ENCODE measurements at regions not wholly inside any gene's neighbourhood (a gene's known extent, or its start where the extent isn't known, plus 50 kb on each side); places are given as distances from the start of the nearest gene placed in this dataset.

GRCh38 chr13:44079413-44080205 lies 199.9 kb downstream of the LACC1 start:
- Histone ChIP-seq H3K4me1 (peaks cover 0 to 10% of the 10 kb centered on the region in 2 donors), H3K36me3 (no peaks in the 10 kb centered on the region), H3K4me3 (no peak overlapping the region), H3K27ac (no peak overlapping the region), H3K27me3 (no peaks in the 10 kb centered on the region), H3K9me3 (no peaks in the 10 kb centered on the region)
- TF ChIP-seq POLR2A (IDR thresholded peaks at IDR 0.05) = no peak
- TF ChIP-seq, protein P1, sequence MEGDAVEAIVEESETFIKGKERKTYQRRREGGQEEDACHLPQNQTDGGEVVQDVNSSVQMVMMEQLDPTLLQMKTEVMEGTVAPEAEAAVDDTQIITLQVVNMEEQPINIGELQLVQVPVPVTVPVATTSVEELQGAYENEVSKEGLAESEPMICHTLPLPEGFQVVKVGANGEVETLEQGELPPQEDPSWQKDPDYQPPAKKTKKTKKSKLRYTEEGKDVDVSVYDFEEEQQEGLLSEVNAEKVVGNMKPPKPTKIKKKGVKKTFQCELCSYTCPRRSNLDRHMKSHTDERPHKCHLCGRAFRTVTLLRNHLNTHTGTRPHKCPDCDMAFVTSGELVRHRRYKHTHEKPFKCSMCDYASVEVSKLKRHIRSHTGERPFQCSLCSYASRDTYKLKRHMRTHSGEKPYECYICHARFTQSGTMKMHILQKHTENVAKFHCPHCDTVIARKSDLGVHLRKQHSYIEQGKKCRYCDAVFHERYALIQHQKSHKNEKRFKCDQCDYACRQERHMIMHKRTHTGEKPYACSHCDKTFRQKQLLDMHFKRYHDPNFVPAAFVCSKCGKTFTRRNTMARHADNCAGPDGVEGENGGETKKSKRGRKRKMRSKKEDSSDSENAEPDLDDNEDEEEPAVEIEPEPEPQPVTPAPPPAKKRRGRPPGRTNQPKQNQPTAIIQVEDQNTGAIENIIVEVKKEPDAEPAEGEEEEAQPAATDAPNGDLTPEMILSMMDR (IDR thresholded peaks at IDR 0.05 in 4 of 5, conservative IDR thresholded peaks at IDR 0.05 in 1 of 5) = no peak
- no peak for ATAC-seq
- in situ Hi-C loops (cut with MboI; ENCODE audit: low sequenced_read_pairs in 4 of 4) (no loop called here), intact Hi-C loops (cut with DNase I; ENCODE audit: low total_unique reads) (no loop called here)
- no peak for DNase-seq

GRCh38 chr13:44084146-44084545 lies 204.4 kb downstream of the LACC1 start:
- in situ Hi-C loops (cut with MboI; ENCODE audit: low sequenced_read_pairs in 4 of 4) = no loop called here
- intact Hi-C loops (cut with DNase I; ENCODE audit: low total_unique reads) = no loop called here
- no peaks in the 10 kb centered on the region for H3K9me3 ChIP-seq
- TF ChIP-seq POLR2A (IDR thresholded peaks at IDR 0.05) = no peak
- TF ChIP-seq, protein P1 (IDR thresholded peaks at IDR 0.05 in 4 of 5, conservative IDR thresholded peaks at IDR 0.05 in 1 of 5) = no peak
- DNase-seq (peak in 1 of 2 donors; percentile 13), ATAC-seq (peak; percentile 65 to 93)
- H3K4me3 ChIP-seq = no peak overlapping the region
- no peaks in the 10 kb centered on the region for H3K4me1 ChIP-seq
- H3K36me3 ChIP-seq = no peaks in the 10 kb centered on the region
- H3K27ac ChIP-seq = no peak overlapping the region
- no peaks in the 10 kb centered on the region for H3K27me3 ChIP-seq

- ATAC-seq (no peak), DNase-seq (no peak)
- Histone ChIP-seq H3K4me1 (no peaks in the 10 kb centered on the region), H3K9me3 (no peaks in the 10 kb centered on the region), H3K27ac (no peak overlapping the region), H3K27me3 (no peaks in the 10 kb centered on the region), H3K36me3 (no peaks in the 10 kb centered on the region), H3K4me3 (no peak overlapping the region)
- intact Hi-C loops (cut with DNase I; ENCODE audit: low total_unique reads) (no loop called here), in situ Hi-C loops (cut with MboI; ENCODE audit: low sequenced_read_pairs in 4 of 4) (no loop called here)
- no peak for TF ChIP-seq POLR2A (IDR thresholded peaks at IDR 0.05)
- TF ChIP-seq, protein P1 (IDR thresholded peaks at IDR 0.05 in 4 of 5, conservative IDR thresholded peaks at IDR 0.05 in 1 of 5) = no peak
Observed at GRCh38 chr13:44086389-44086788, 206.7 kb downstream of the LACC1 start.

DNA sequence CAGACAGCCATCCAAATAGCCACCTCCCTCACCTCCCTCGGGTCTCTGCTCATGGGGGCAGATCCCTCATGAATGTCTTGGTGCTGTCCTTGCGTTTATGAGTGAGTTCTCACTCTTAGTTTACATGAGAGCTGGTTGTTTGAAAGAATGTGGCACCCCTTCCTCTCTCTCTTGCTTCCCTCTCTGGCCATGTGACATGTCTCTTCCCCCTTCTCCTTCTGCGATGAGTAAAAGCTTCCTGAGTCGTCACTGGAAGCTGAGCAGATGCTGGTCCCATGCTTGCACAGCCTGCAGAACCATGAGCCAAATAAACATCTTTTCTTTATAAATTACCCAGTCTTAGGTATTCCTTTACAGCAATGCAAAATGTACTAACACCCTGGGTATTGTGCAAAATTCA lies 208.7 kb downstream of the LACC1 start:
- intact Hi-C loops (cut with DNase I; ENCODE audit: low total_unique reads) = no loop called here
- TF ChIP-seq POLR2A (IDR thresholded peaks at IDR 0.05) = no peak
- TF ChIP-seq, protein P1 (IDR thresholded peaks at IDR 0.05 in 4 of 5, conservative IDR thresholded peaks at IDR 0.05 in 1 of 5) = no peak
- in situ Hi-C loops (cut with MboI; ENCODE audit: low sequenced_read_pairs in 4 of 4) = no loop called here
- no peaks in the 10 kb centered on the region for H3K4me1 ChIP-seq
- no peak for ATAC-seq
- no peaks in the 10 kb centered on the region for H3K27me3 ChIP-seq
- H3K27ac ChIP-seq = no peak overlapping the region
- H3K36me3 ChIP-seq = no peaks in the 10 kb centered on the region
- no peaks in the 10 kb centered on the region for H3K9me3 ChIP-seq
- no peak for DNase-seq
- no peak overlapping the region for H3K4me3 ChIP-seq
